Mammary epithelial cell (primary cell): ENCODE measurements at regions not wholly inside any gene's neighbourhood (a gene's known extent, or its start where the extent isn't known, plus 50 kb on each side); places are given as distances from the start of the nearest gene placed in this dataset.

ENCODE experiments used
- CTCF ChIP-seq, 2 donors: IDR thresholded peaks in 1 of 2; conservative IDR thresholded peaks in 1 of 2; 2 replicates each; pipeline ENCODE4 v1.5.1; 2011 to 2012; ENCODE audit warnings: inconsistent platforms in 2 of 2, low read length in 2 of 2, mild to moderate bottlenecking in 2 of 2, control low read depth in 1 of 2, low read depth in 1 of 2; ENCODE audit not compliant: insufficient read depth in 1 of 2; ENCODE audit errors: extremely low read depth in 1 of 2
- EZH2 ChIP-seq: IDR thresholded peaks from 2 replicates; pipeline ENCODE4 v1.6.1; 2012; ENCODE audit warnings: low read length, inconsistent platforms, borderline replicate concordance

GRCh38 chr1:239672256-239672655 is 285.9 kb downstream of the CHRM3 start:
- TF ChIP-seq CTCF (conservative IDR thresholded peaks at IDR 0.05 in 1 of 2, IDR thresholded peaks at IDR 0.05 in 1 of 2; ENCODE audit: extremely low read depth in 1 of 2, insufficient read depth in 1 of 2, low read depth in 1 of 2, low read length in 2 of 2) = no peak
- TF ChIP-seq EZH2 = no peak
